HepG2 (cell line): ENCODE measurements at regions not wholly inside any gene's neighbourhood (a gene's known extent, or its start where the extent isn't known, plus 50 kb on each side); places are given as distances from the start of the nearest gene placed in this dataset.

Experiments used
- ATAC-seq: fragments of 200-7000 bp; cut with Tn5 transposase; 3 replicates; pipeline ENCODE4 v1.9.1; 2020; ENCODE audit warnings: mild to moderate bottlenecking, moderate library complexity
- BruUV-seq: library from RNA; stranded (reverse); fragments of 400-500 nt; replicated peaks from 2 replicates; lab custom pipeline; 2021; lab: Mats Ljungman, UMichigan
- CTCF ChIA-PET: fragments of 300-600 bp; formaldehyde crosslinking; extraction: SDS; loops from one replicate; lab custom pipeline; 2021; ENCODE audit warnings: low total read pairs, inconsistent platforms, low intra/inter-chr PET ratio; lab: Yijun Ruan, JAX
- POLR2A ChIA-PET: fragments of 350-600 bp; sonication (Branson Sonifier 250); formaldehyde crosslinking; loops from one replicate; lab custom pipeline; 2020; ENCODE audit warnings: antibody characterized with exemption, inconsistent platforms; lab: Yijun Ruan, JAX
- DNase-seq: peaks from one replicate; pipeline ENCODE4 v3.0.0-alpha.2; 2015; ENCODE audit warnings: low spot score
- FAIRE-seq: peaks from 3 replicates; lab custom pipeline; 2011; peaks lifted over from hg19 to GRCh38; lab: Jason Lieb, UNC
- H2AFZ ChIP-seq: one replicate; pipeline ENCODE4 v1.6.1; 2011; ENCODE audit warnings: low read length, inconsistent platforms
- H3K27ac ChIP-seq: fragments of 300-600 bp; 3 replicates; pipeline ENCODE4 v1.8.0; 2011; ENCODE audit warnings: mixed run types, mild to moderate bottlenecking, mixed read lengths, low read length, inconsistent platforms; ENCODE audit not compliant: insufficient read depth; ENCODE audit errors: extremely low read length
- H3K27me3 ChIP-seq, 2 experiments: fragments of 200-600 bp in 1 of 2; 2 replicates in 1 of 2; 3 replicates in 1 of 2; pipeline versions ENCODE4 v1.6.0 to v1.8.0; 2011; ENCODE audit warnings: low read length in 2 of 2, mild to moderate bottlenecking in 2 of 2, moderate library complexity in 2 of 2, inconsistent platforms in 1 of 2; ENCODE audit not compliant: insufficient read depth in 2 of 2, control insufficient read depth in 1 of 2
- H3K36me3 ChIP-seq, 2 experiments: fragments of 200-600 bp in 1 of 2; replicated peaks in 1 of 2; 2 replicates in 1 of 2; 3 replicates in 1 of 2; pipeline versions ENCODE4 v1.5.1 to v1.8.0; 2011; ENCODE audit warnings: low read length in 2 of 2, inconsistent platforms in 1 of 2; ENCODE audit not compliant: insufficient read depth in 2 of 2, control insufficient read depth in 1 of 2
- H3K4me1 ChIP-seq: 2 replicates; pipeline ENCODE4 v1.5.1; 2012; ENCODE audit warnings: low read length, inconsistent platforms; ENCODE audit not compliant: insufficient read depth
- H3K4me2 ChIP-seq: 2 replicates; pipeline ENCODE4 v1.6.0; 2011; ENCODE audit warnings: low read depth, low read length, inconsistent platforms
- H3K4me3 ChIP-seq, 3 experiments: fragments of 200-600 bp in 1 of 3; sonication (generic), shearing (Covaris generic) in 1 of 3; replicated peaks in 1 of 3; 2 replicates each; pipeline ENCODE4 v1.5.1; 2011 to 2016; ENCODE audit warnings: low read length in 3 of 3, inconsistent platforms in 2 of 3, low read depth in 2 of 3, mild to moderate bottlenecking in 2 of 3, control low read depth in 1 of 3, mixed read lengths in 1 of 3; ENCODE audit not compliant: insufficient read depth in 1 of 3
- H3K79me2 ChIP-seq: one replicate; pipeline ENCODE4 v1.6.1; 2011; ENCODE audit warnings: low read length, inconsistent platforms; ENCODE audit not compliant: insufficient read depth
- H3K9ac ChIP-seq: 2 replicates; pipeline ENCODE4 v1.6.0; 2011; ENCODE audit warnings: mild to moderate bottlenecking, low read depth, low read length, inconsistent platforms; ENCODE audit not compliant: insufficient read depth
- H3K9me3 ChIP-seq: 2 replicates; pipeline ENCODE4 v1.5.1; 2012; ENCODE audit warnings: mild to moderate bottlenecking, low read length
- H4K20me1 ChIP-seq: 2 replicates; pipeline ENCODE4 v1.6.0; 2011; ENCODE audit warnings: inconsistent platforms, mild to moderate bottlenecking, low read length, moderate library complexity; ENCODE audit not compliant: insufficient read depth
- BCL6 ChIP-seq: IDR thresholded peaks from 2 replicates; pipeline ENCODE4 v1.6.1; 2016; ENCODE audit warnings: missing genetic modification reagents, missing compliant biosample characterization
- ELF1 ChIP-seq: sonication (generic); formaldehyde crosslinking; IDR thresholded peaks from 2 replicates; pipeline ENCODE4 v1.4.0; 2020; ENCODE audit warnings: missing genetic modification reagents
- GATAD2A ChIP-seq: IDR thresholded peaks from 2 replicates; pipeline ENCODE4 v1.6.1; 2016
- HNF4A ChIP-seq: sonication (generic); formaldehyde crosslinking; IDR thresholded peaks from 2 replicates; pipeline ENCODE4 v1.4.0; 2020; ENCODE audit warnings: missing genetic modification reagents
- ISL2 ChIP-seq: sonication (generic); formaldehyde crosslinking; IDR thresholded peaks from 2 replicates; pipeline ENCODE4 v1.5.0; 2020; ENCODE audit warnings: missing genetic modification reagents
- SP1 ChIP-seq, 2 experiments: fragments of 450-650 bp in 1 of 2; sonication (generic) in 1 of 2; formaldehyde crosslinking in 1 of 2; IDR thresholded peaks; 2 replicates each; pipeline versions ENCODE4 v1.4.0 to v1.6.1; 2016 to 2020; ENCODE audit warnings: missing genetic modification reagents in 1 of 2
- ZC3H4 ChIP-seq: sonication (generic); formaldehyde crosslinking; IDR thresholded peaks from 2 replicates; pipeline ENCODE4 v1.4.0; 2020; ENCODE audit warnings: missing genetic modification reagents, borderline replicate concordance
- ZFP37 ChIP-seq: sonication (generic); formaldehyde crosslinking; IDR thresholded peaks from 2 replicates; pipeline ENCODE4 v1.4.0; 2020; ENCODE audit warnings: missing genetic modification reagents, borderline replicate concordance
- ZNF235 ChIP-seq: sonication (generic); formaldehyde crosslinking; IDR thresholded peaks from 2 replicates; pipeline ENCODE4 v1.8.1; 2023; ENCODE audit warnings: mild to moderate bottlenecking, missing genetic modification reagents, borderline replicate concordance
- ZNF292 ChIP-seq: sonication (generic); formaldehyde crosslinking; IDR thresholded peaks from 2 replicates; pipeline ENCODE4 v1.8.1; 2022; ENCODE audit warnings: mild to moderate bottlenecking, low read depth, missing genetic modification reagents, borderline replicate concordance
- ZNF577 ChIP-seq: sonication (generic); formaldehyde crosslinking; IDR thresholded peaks from 2 replicates; pipeline ENCODE4 v1.4.0; 2020; ENCODE audit warnings: mild to moderate bottlenecking, low read depth, missing genetic modification reagents, borderline replicate concordance
- ZNF660 ChIP-seq: sonication (generic); formaldehyde crosslinking; IDR thresholded peaks from 2 replicates; pipeline ENCODE4 v1.5.1; 2020; ENCODE audit warnings: mild to moderate bottlenecking, low read depth, missing genetic modification reagents, borderline replicate concordance
- WGBS: methylation state at CpG from one replicate; pipeline ENCODE4 v1.1.6; 2017; ENCODE audit warnings: low lambda C conversion rate; 5-methylcytosine and 5-hydroxymethylcytosine counted together
- in situ Hi-C: cut with HindIII; loops from 2 replicates; pipeline ENCODE4 v1.10.0; 2017; ENCODE audit warnings: low pct_unique_long_range_greater_than_20kb; ENCODE audit not compliant: extremely low pct_ligation_motif_present
- intact Hi-C: fragments of 100-400 bp; cut with micrococcal nuclease; formaldehyde crosslinking; loops from one replicate; pipeline ENCODE4 v1.10.0; 2022; ENCODE audit not compliant: unreplicated experiment
- TF ChIP-seq, protein P1 (sequence below): sonication (generic); formaldehyde crosslinking; IDR thresholded peaks from 2 replicates; pipeline ENCODE4 v1.4.0; 2020; ENCODE audit warnings: missing genetic modification reagents, mild to moderate bottlenecking, borderline replicate concordance
- TF ChIP-seq, protein P2 (sequence below): sonication (generic); formaldehyde crosslinking; IDR thresholded peaks from 2 replicates; pipeline ENCODE4 v1.4.0; 2020; ENCODE audit warnings: missing genetic modification reagents
- TF ChIP-seq, protein P3 (sequence below): IDR thresholded peaks from 2 replicates; pipeline ENCODE4 v1.6.1; 2016; ENCODE audit warnings: missing compliant biosample characterization, missing genetic modification reagents, borderline replicate concordance
- TF ChIP-seq, protein P4 (sequence below): sonication (generic); formaldehyde crosslinking; IDR thresholded peaks from 2 replicates; pipeline ENCODE4 v1.5.1; 2020; ENCODE audit warnings: mild to moderate bottlenecking, moderate library complexity, missing genetic modification reagents

DNA sequence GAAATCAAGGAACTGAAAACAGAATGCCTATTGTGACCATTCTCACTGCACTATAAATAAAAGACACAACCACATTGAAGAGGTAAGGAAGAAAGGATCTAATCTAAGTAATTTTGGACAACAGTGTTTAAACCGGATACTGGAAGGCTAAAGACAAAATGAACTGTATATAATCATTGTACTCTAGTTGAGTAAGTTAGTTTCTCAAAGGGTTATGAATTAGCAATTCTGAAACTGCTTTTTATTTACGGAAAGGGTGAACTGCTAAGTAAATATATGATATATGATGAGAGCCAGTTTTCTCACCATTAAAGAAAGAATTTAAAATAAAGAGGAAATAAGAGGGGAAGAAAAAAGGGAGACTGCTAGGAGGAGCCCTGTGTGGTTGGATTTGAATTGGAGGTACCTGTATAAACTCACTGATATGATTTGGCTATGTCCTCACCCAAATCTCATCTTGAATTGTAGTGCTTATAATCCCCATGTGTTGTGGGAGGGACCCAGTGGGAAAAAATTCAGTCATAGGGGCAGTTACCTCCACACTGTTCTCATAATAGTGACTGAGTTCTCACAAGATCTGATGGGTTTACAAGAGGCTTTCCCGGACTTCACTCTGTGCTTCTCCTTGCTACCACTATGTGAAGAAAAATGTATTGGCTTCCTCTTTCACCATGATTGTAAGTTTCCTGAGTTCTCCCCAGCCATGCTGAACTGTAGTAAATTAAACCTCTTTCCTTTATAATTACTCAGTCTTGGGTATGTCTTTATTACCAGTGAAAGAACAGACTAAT lies 607.7 kb downstream of the PYDC2 start (continued):
- TF ChIP-seq ZNF577: no peak

DNA sequence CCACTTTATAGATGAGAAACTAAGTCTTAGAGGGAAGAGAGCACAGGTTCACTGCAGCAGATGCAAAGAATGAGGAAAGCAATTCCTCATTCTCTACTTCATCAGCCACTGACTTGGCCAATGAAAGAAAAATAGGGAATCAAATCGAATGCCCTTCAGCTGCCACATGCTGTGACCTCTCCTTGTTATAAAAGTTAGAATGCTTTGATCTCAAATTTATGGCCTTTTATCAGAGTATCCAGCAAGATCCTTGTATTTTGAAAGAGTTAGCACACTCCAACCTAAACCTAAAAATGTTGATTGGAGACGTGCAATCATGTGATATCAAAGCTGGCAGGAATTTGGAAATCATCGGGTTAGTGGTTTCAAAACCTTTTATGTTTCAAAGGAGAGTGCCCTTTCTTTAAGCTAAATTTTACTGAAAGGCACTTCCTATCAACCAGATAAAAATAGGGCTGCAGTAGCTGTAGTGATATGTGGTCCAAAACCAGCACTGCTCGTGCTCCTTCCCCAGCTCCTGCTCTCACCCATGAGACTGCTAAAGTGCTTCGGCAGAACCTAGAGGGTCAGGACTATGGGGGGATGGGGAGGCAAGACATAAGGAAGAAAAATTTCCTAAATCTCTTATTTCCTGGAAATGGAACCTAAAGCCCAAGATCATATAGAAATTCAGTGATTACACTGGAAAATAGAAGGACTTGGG lies 617.0 kb downstream of the PYDC2 start:
- ChIA-PET CTCF (no interaction called here), POLR2A (no interaction called here)
- no peak overlapping the region for H3K9ac ChIP-seq
- intact Hi-C loops (no loop called here), in situ Hi-C loops (no loop called here)
- H3K27ac ChIP-seq: no peak overlapping the region
- no peaks in the 10 kb centered on the region for H3K36me3 ChIP-seq
- H3K4me3 ChIP-seq: no peak overlapping the region
- H3K79me2 ChIP-seq: no peaks in the 10 kb centered on the region
- no peaks in the 10 kb centered on the region for H4K20me1 ChIP-seq
- no peaks in the 10 kb centered on the region for H3K4me1 ChIP-seq
- no peak overlapping the region for H2AFZ ChIP-seq
- H3K4me2 ChIP-seq: no peak overlapping the region
- WGBS: 5% methylated on average over 5 of the region's 5 CpGs
- FAIRE-seq (no peak), ATAC-seq (no peak), DNase-seq (no peak)
- no TSS peak for BruUV-seq
- H3K9me3 ChIP-seq: no peaks in the 10 kb centered on the region
- no peaks in the 10 kb centered on the region for H3K27me3 ChIP-seq
- no peak for TF ChIP-seq SP1 (IDR thresholded peaks at IDR 0.05)
- no peak for TF ChIP-seq SP1 (CRISPR knock-in tag; IDR thresholded peaks at IDR 0.05)
- TF ChIP-seq ZC3H4: no peak
- no peak for TF ChIP-seq GATAD2A (CRISPR knock-in tag)
- no peak for TF ChIP-seq HNF4A (CRISPR knock-in tag)
- TF ChIP-seq ZNF235: no peak
- TF ChIP-seq, protein P1, sequence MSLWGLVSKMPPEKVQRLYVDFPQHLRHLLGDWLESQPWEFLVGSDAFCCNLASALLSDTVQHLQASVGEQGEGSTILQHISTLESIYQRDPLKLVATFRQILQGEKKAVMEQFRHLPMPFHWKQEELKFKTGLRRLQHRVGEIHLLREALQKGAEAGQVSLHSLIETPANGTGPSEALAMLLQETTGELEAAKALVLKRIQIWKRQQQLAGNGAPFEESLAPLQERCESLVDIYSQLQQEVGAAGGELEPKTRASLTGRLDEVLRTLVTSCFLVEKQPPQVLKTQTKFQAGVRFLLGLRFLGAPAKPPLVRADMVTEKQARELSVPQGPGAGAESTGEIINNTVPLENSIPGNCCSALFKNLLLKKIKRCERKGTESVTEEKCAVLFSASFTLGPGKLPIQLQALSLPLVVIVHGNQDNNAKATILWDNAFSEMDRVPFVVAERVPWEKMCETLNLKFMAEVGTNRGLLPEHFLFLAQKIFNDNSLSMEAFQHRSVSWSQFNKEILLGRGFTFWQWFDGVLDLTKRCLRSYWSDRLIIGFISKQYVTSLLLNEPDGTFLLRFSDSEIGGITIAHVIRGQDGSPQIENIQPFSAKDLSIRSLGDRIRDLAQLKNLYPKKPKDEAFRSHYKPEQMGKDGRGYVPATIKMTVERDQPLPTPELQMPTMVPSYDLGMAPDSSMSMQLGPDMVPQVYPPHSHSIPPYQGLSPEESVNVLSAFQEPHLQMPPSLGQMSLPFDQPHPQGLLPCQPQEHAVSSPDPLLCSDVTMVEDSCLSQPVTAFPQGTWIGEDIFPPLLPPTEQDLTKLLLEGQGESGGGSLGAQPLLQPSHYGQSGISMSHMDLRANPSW: no peak
- TF ChIP-seq, protein P2, sequence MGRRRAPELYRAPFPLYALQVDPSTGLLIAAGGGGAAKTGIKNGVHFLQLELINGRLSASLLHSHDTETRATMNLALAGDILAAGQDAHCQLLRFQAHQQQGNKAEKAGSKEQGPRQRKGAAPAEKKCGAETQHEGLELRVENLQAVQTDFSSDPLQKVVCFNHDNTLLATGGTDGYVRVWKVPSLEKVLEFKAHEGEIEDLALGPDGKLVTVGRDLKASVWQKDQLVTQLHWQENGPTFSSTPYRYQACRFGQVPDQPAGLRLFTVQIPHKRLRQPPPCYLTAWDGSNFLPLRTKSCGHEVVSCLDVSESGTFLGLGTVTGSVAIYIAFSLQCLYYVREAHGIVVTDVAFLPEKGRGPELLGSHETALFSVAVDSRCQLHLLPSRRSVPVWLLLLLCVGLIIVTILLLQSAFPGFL (CRISPR knock-in tag): no peak
- TF ChIP-seq BCL6 (CRISPR knock-in tag): no peak
- no peak for TF ChIP-seq ZNF660
- TF ChIP-seq ISL2: no peak
- TF ChIP-seq, protein P3, sequence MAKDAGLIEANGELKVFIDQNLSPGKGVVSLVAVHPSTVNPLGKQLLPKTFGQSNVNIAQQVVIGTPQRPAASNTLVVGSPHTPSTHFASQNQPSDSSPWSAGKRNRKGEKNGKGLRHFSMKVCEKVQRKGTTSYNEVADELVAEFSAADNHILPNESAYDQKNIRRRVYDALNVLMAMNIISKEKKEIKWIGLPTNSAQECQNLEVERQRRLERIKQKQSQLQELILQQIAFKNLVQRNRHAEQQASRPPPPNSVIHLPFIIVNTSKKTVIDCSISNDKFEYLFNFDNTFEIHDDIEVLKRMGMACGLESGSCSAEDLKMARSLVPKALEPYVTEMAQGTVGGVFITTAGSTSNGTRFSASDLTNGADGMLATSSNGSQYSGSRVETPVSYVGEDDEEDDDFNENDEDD (CRISPR knock-in tag): no peak
- no peak for TF ChIP-seq ZFP37 (CRISPR knock-in tag)
- TF ChIP-seq, protein P4, sequence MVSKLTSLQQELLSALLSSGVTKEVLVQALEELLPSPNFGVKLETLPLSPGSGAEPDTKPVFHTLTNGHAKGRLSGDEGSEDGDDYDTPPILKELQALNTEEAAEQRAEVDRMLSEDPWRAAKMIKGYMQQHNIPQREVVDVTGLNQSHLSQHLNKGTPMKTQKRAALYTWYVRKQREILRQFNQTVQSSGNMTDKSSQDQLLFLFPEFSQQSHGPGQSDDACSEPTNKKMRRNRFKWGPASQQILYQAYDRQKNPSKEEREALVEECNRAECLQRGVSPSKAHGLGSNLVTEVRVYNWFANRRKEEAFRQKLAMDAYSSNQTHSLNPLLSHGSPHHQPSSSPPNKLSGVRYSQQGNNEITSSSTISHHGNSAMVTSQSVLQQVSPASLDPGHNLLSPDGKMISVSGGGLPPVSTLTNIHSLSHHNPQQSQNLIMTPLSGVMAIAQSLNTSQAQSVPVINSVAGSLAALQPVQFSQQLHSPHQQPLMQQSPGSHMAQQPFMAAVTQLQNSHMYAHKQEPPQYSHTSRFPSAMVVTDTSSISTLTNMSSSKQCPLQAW (CRISPR knock-in tag): no peak
- TF ChIP-seq ELF1 (CRISPR knock-in tag): no peak
- no peak for TF ChIP-seq ZNF292
